H9 (cell line): ENCODE measurements at regions not wholly inside any gene's neighbourhood (a gene's known extent, or its start where the extent isn't known, plus 50 kb on each side); places are given as distances from the start of the nearest gene placed in this dataset.

Experiments used
- DNase-seq: peaks from one replicate; pipeline ENCODE4 v3.0.0-alpha.2; 2017
- H2AFZ ChIP-seq: one replicate; pipeline ENCODE4 v1.6.1; 2013; ENCODE audit warnings: mild to moderate bottlenecking, low read length, control low read depth, moderate library complexity
- H2AK5ac ChIP-seq: 2 replicates; pipeline ENCODE4 v1.6.1; 2013; ENCODE audit warnings: low read length, control low read depth, mixed read lengths; ENCODE audit not compliant: insufficient read length
- H2BK120ac ChIP-seq: one replicate; pipeline ENCODE4 v1.6.1; 2013; ENCODE audit warnings: low read depth, mild to moderate bottlenecking, low read length, control low read depth, inconsistent platforms; ENCODE audit not compliant: poor library complexity, severe bottlenecking
- H2BK12ac ChIP-seq: 2 replicates; pipeline ENCODE4 v1.6.1; 2013; ENCODE audit warnings: low read length, control low read depth, mixed read lengths, low read depth; ENCODE audit not compliant: insufficient read length
- H2BK15ac ChIP-seq: 2 replicates; pipeline ENCODE4 v1.6.1; 2013; ENCODE audit warnings: low read depth, low read length, control low read depth
- H2BK20ac ChIP-seq: one replicate; pipeline ENCODE4 v1.6.1; 2013; ENCODE audit warnings: low read depth, mild to moderate bottlenecking, low read length, control low read depth, inconsistent platforms; ENCODE audit not compliant: poor library complexity, severe bottlenecking
- H2BK5ac ChIP-seq: 2 replicates; pipeline ENCODE4 v1.6.1; 2013; ENCODE audit warnings: low read length, control low read depth, mixed read lengths; ENCODE audit not compliant: insufficient read length
- H3K14ac ChIP-seq: 2 replicates; pipeline ENCODE4 v1.6.1; 2013; ENCODE audit warnings: low read length, control low read depth; ENCODE audit not compliant: insufficient read depth
- H3K18ac ChIP-seq: 2 replicates; pipeline ENCODE4 v1.6.1; 2013; ENCODE audit warnings: low read depth, mild to moderate bottlenecking, mixed read lengths, low read length, control low read depth; ENCODE audit not compliant: insufficient read length
- H3K23ac ChIP-seq: 2 replicates; pipeline ENCODE4 v1.6.1; 2013; ENCODE audit warnings: low read length, control low read depth, mixed read lengths, low read depth; ENCODE audit not compliant: insufficient read length
- H3K23me2 ChIP-seq: 2 replicates; pipeline ENCODE4 v1.6.1; 2013; ENCODE audit warnings: low read depth, mild to moderate bottlenecking, mixed read lengths, low read length, control low read depth; ENCODE audit not compliant: insufficient read length, poor library complexity, severe bottlenecking
- H3K27ac ChIP-seq: 2 replicates; pipeline ENCODE4 v1.5.1; 2013; ENCODE audit warnings: low read length, control low read depth, mixed read lengths, low read depth; ENCODE audit not compliant: insufficient read length
- H3K27me3 ChIP-seq: 2 replicates; pipeline ENCODE4 v1.6.1; 2013; ENCODE audit warnings: low read length, control low read depth, inconsistent platforms; ENCODE audit not compliant: insufficient read depth
- H3K4ac ChIP-seq: 2 replicates; pipeline ENCODE4 v1.6.1; 2013; ENCODE audit warnings: low read depth, mild to moderate bottlenecking, control low read depth, inconsistent platforms, low read length, moderate library complexity
- H3K4me1 ChIP-seq: 2 replicates; pipeline ENCODE4 v1.6.1; 2013; ENCODE audit warnings: low read length, control low read depth, inconsistent platforms; ENCODE audit not compliant: insufficient read depth
- H3K4me2 ChIP-seq: 2 replicates; pipeline ENCODE4 v1.6.1; 2013; ENCODE audit warnings: low read length, control low read depth, mixed read lengths; ENCODE audit not compliant: insufficient read length, insufficient read depth
- H3K56ac ChIP-seq: 2 replicates; pipeline ENCODE4 v1.6.1; 2013; ENCODE audit warnings: low read depth, mild to moderate bottlenecking, mixed read lengths, low read length, control low read depth; ENCODE audit not compliant: insufficient read length
- H3K79me1 ChIP-seq: 2 replicates; pipeline ENCODE4 v1.6.1; 2013; ENCODE audit warnings: low read depth, mild to moderate bottlenecking, moderate library complexity, low read length, control low read depth, inconsistent platforms; ENCODE audit not compliant: insufficient read depth, poor library complexity, severe bottlenecking
- H3K79me2 ChIP-seq: 2 replicates; pipeline ENCODE4 v1.6.1; 2013; ENCODE audit warnings: low read length, control low read depth, inconsistent platforms; ENCODE audit not compliant: insufficient read depth
- H3K9ac ChIP-seq: 2 replicates; pipeline ENCODE4 v1.6.1; 2013; ENCODE audit warnings: low read length, control low read depth, mixed read lengths; ENCODE audit not compliant: insufficient read length; ENCODE audit errors: extremely low read depth
- H3K9me3 ChIP-seq: one replicate; pipeline ENCODE4 v1.6.1; 2013; ENCODE audit warnings: low read depth, low read length, inconsistent platforms; ENCODE audit not compliant: control insufficient read depth
- H3T11ph ChIP-seq: one replicate; pipeline ENCODE4 v1.6.1; 2013; ENCODE audit warnings: mild to moderate bottlenecking, low read length, control low read depth, inconsistent platforms
- H4K20me1 ChIP-seq: one replicate; pipeline ENCODE4 v1.6.1; 2013; ENCODE audit not compliant: control insufficient read depth, insufficient read length, insufficient read depth
- H4K5ac ChIP-seq: 2 replicates; pipeline ENCODE4 v1.6.1; 2013; ENCODE audit warnings: low read depth, mild to moderate bottlenecking, mixed read lengths, low read length, control low read depth; ENCODE audit not compliant: insufficient read length
- H4K8ac ChIP-seq: replicated peaks from 2 replicates; pipeline ENCODE4 v1.6.1; 2013; ENCODE audit warnings: low read length, control low read depth, mixed read lengths, low read depth; ENCODE audit not compliant: insufficient read length
- H4K91ac ChIP-seq: 2 replicates; pipeline ENCODE4 v1.6.1; 2013; ENCODE audit warnings: low read depth, mild to moderate bottlenecking, moderate library complexity, mixed read lengths, low read length, control low read depth; ENCODE audit not compliant: insufficient read length
- H3K27ac Mint-ChIP-seq, 3 experiments: 2 replicates in 2 of 3; 3 replicates in 1 of 3; pipeline ENCODE4 v1.8.0; 2020 to 2021; ENCODE audit warnings: mixed read lengths in 3 of 3, mild to moderate bottlenecking in 1 of 3, moderate library complexity in 1 of 3
- H3K27me3 Mint-ChIP-seq: 2 replicates; pipeline ENCODE4 v1.8.0; 2021; ENCODE audit warnings: low read depth, mild to moderate bottlenecking, moderate library complexity, mixed read lengths
- H3K36me3 Mint-ChIP-seq, 3 experiments: 2 replicates in 2 of 3; 3 replicates in 1 of 3; pipeline ENCODE4 v1.8.0; 2020 to 2021; ENCODE audit warnings: low read depth in 3 of 3, mixed read lengths in 3 of 3; ENCODE audit not compliant: insufficient read depth in 1 of 3
- H3K4me1 Mint-ChIP-seq, 2 experiments: 2 replicates each; pipeline ENCODE4 v1.8.0; 2020; ENCODE audit warnings: mixed read lengths in 2 of 2
- H3K4me3 Mint-ChIP-seq, 2 experiments: 2 replicates in 1 of 2; 3 replicates in 1 of 2; pipeline ENCODE4 v1.8.0; 2020 to 2021; ENCODE audit warnings: mild to moderate bottlenecking in 2 of 2, mixed read lengths in 2 of 2, moderate library complexity in 1 of 2
- H3K9me3 Mint-ChIP-seq, 2 experiments: 2 replicates in 1 of 2; 3 replicates in 1 of 2; pipeline ENCODE4 v1.8.0; 2020; ENCODE audit warnings: mild to moderate bottlenecking in 2 of 2, mixed read lengths in 2 of 2, moderate library complexity in 1 of 2
- WGBS: extraction: QIAGEN DNeasy Blood & Tissue Kit; methylation state at CpG from one replicate; pipeline ENCODE4 v1.1.7; 2013; ENCODE audit warnings: missing lambda C conversion rate, low lambda C conversion rate, mixed read lengths; ENCODE audit not compliant: insufficient read length; ENCODE audit errors: extremely low coverage; 5-methylcytosine and 5-hydroxymethylcytosine counted together
- TF ChIP-seq, protein P1 (sequence below): fragments of 200-600 bp; sonication (generic); conservative IDR thresholded peaks from 3 replicates; pipeline ENCODE4 v1.8.0; 2021; ENCODE audit warnings: antibody characterized with exemption, mild to moderate bottlenecking

DNA sequence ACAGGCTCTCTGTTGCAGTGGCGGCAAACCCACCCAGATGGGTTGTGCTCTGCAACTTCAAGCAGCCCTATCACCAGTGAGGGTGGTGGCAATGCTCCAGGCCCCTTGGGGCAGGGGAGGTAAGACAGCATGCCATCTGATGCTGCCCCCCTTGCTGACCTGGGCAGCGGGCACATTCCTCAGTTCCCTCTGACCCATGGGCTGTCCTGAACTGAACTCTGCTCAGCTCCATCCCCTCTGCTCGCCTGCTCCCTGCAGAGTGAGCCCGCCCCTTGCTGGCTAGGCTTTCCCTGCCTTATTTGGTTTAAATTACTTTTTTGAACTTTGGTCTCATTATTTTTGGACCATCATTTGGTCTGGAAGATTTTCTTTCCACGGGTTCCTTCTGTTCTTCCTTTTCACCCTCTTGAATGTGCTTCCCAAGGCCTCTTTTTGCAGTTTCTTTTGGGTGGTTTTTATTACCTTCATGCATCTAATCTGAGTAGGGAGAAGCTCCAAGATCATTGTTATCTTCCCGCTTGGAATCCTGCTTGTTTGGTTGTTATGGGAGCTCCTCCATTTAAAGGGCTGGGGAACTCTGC lies 565.4 kb downstream of the TNS1 start:
- no peak overlapping the region for H3K14ac ChIP-seq
- no peaks in the 10 kb centered on the region for H3K9me3 ChIP-seq
- no peak overlapping the region for H3K9ac ChIP-seq
- H3K27me3 ChIP-seq = no peaks in the 10 kb centered on the region
- H3K23me2 ChIP-seq = no peaks in the 10 kb centered on the region
- Mint-ChIP-seq H3K27ac (no peak overlapping the region), H3K27me3 (peaks cover 9% of the 10 kb centered on the region), H3K9me3 (0 out of 5 replicates have a peak, but pooled peaks cover 0 to under 1% of the 10 kb centered on the region in 2 experiments), H3K36me3 (no peaks in the 10 kb centered on the region), H3K4me1 (peaks cover 18 to 20% of the 10 kb centered on the region in 2 experiments), H3K4me3 (no peak overlapping the region)
- no peak overlapping the region for H2BK12ac ChIP-seq
- H4K5ac ChIP-seq = no peak overlapping the region
- no peak overlapping the region for H2BK15ac ChIP-seq
- no peaks in the 10 kb centered on the region for H3K79me1 ChIP-seq
- H2AK5ac ChIP-seq = no peak overlapping the region
- H3K56ac ChIP-seq = no peak overlapping the region
- H3K4me2 ChIP-seq = no peak overlapping the region
- H2BK5ac ChIP-seq = no peak overlapping the region
- H4K8ac ChIP-seq = no peak overlapping the region
- H2AFZ ChIP-seq = no peak overlapping the region
- no peak overlapping the region for H3K27ac ChIP-seq
- no peaks in the 10 kb centered on the region for H4K20me1 ChIP-seq
- no peak overlapping the region for H3T11ph ChIP-seq
- no CpG with 5 or more reads among the region's 6 CpGs for WGBS
- no peak overlapping the region for H3K4ac ChIP-seq
- no peak overlapping the region for H2BK120ac ChIP-seq
- no peak for DNase-seq
- H3K18ac ChIP-seq = no peak overlapping the region
- peaks cover 3% of the 10 kb centered on the region; the same call in 1 of the 2 replicates for H3K4me1 ChIP-seq
- no peak overlapping the region for H4K91ac ChIP-seq
- no peaks in the 10 kb centered on the region for H3K79me2 ChIP-seq
- H2BK20ac ChIP-seq = no peak overlapping the region
- TF ChIP-seq, protein P1, sequence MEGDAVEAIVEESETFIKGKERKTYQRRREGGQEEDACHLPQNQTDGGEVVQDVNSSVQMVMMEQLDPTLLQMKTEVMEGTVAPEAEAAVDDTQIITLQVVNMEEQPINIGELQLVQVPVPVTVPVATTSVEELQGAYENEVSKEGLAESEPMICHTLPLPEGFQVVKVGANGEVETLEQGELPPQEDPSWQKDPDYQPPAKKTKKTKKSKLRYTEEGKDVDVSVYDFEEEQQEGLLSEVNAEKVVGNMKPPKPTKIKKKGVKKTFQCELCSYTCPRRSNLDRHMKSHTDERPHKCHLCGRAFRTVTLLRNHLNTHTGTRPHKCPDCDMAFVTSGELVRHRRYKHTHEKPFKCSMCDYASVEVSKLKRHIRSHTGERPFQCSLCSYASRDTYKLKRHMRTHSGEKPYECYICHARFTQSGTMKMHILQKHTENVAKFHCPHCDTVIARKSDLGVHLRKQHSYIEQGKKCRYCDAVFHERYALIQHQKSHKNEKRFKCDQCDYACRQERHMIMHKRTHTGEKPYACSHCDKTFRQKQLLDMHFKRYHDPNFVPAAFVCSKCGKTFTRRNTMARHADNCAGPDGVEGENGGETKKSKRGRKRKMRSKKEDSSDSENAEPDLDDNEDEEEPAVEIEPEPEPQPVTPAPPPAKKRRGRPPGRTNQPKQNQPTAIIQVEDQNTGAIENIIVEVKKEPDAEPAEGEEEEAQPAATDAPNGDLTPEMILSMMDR = no peak
- no peak overlapping the region for H3K23ac ChIP-seq
